ACHN (cell line): ENCODE measurements at regions not wholly inside any gene's neighbourhood (a gene's known extent, or its start where the extent isn't known, plus 50 kb on each side); places are given as distances from the start of the nearest gene placed in this dataset.
"Not testable (repeated sequence)": the region's sequence is repeated elsewhere in the genome, so short reads cannot be mapped to it uniquely, and the experiment has no call there.

Experiments used
- DNase-seq: peaks from one replicate; pipeline ENCODE4 v3.0.0-alpha.2; 2015
- in situ Hi-C: cut with HindIII; loops from 2 replicates; pipeline ENCODE4 v1.10.0; 2017; ENCODE audit warnings: low sequenced_read_pairs, low pct_ligation_motif_present, low pct_unique_long_range_greater_than_20kb

- DNase-seq: no peak
- in situ Hi-C loops: no loop called here
Measured at GRCh38 chr13:54226876-54227275, 1198.3 kb downstream of the OLFM4 start.

GRCh38 chr13:54232700-54233099 is 1204.1 kb downstream of the OLFM4 start:
- in situ Hi-C loops: no loop called here
- DNase-seq: no peak

GRCh38 chr13:54234607-54235006 is 1206.0 kb downstream of the OLFM4 start:
- in situ Hi-C loops: no loop called here
- DNase-seq: no peak

GRCh38 chr13:54241719-54242118 is 1213.1 kb downstream of the OLFM4 start:
- no peak for DNase-seq
- in situ Hi-C loops: no loop called here

- in situ Hi-C loops: no loop called here
- DNase-seq: no peak
Measured at GRCh38 chr13:54248306-54248705, 1219.7 kb downstream of the OLFM4 start.

GRCh38 chr13:54261856-54262255 is 1233.2 kb downstream of the OLFM4 start:
- no peak for DNase-seq
- in situ Hi-C loops: no loop called here

GRCh38 chr13:54263868-54264267 is 1235.3 kb downstream of the OLFM4 start:
- in situ Hi-C loops: no loop called here
- no peak for DNase-seq

GRCh38 chr13:54267253-54267668 is 1238.6 kb downstream of the OLFM4 start:
- DNase-seq, in situ Hi-C loops: not testable (repeated sequence)

GRCh38 chr13:54268013-54268695 is 1239.5 kb downstream of the OLFM4 start:
- in situ Hi-C loops, DNase-seq: not testable (repeated sequence)

- in situ Hi-C loops: no loop called here
Measured at GRCh38 chr13:54287062-54287764, 1258.6 kb downstream of the OLFM4 start.

GRCh38 chr13:54301085-54301484 is 1272.5 kb downstream of the OLFM4 start:
- no peak for DNase-seq
- in situ Hi-C loops: no loop called here

More at GRCh38 chr13:54287062-54287764, 1258.6 kb downstream of the OLFM4 start:
- no peak for DNase-seq

GRCh38 chr13:54305377-54305776 is 1276.8 kb downstream of the OLFM4 start:
- in situ Hi-C loops: no loop called here

GRCh38 chr13:54312885-54313284 is 1284.3 kb downstream of the OLFM4 start:
- DNase-seq: no peak
- in situ Hi-C loops: no loop called here

More at GRCh38 chr13:54305377-54305776, 1276.8 kb downstream of the OLFM4 start:
- DNase-seq: no peak

- no peak for DNase-seq
- in situ Hi-C loops: no loop called here
Measured at GRCh38 chr13:54317722-54318121, 1289.1 kb downstream of the OLFM4 start.

- no peak for DNase-seq
- in situ Hi-C loops: no loop called here
Measured at GRCh38 chr13:54337540-54337939, 1308.9 kb downstream of the OLFM4 start.

- in situ Hi-C loops: no loop called here
- DNase-seq: no peak
Measured at GRCh38 chr13:54347531-54347930, 1318.9 kb downstream of the OLFM4 start.

- in situ Hi-C loops: no loop called here
- DNase-seq: no peak
Measured at GRCh38 chr13:54356209-54356608, 1327.6 kb downstream of the OLFM4 start.

GRCh38 chr13:54356849-54357248 is 1328.2 kb downstream of the OLFM4 start:
- in situ Hi-C loops: no loop called here
- no peak for DNase-seq

GRCh38 chr13:54357284-54357933 is 1328.8 kb downstream of the OLFM4 start:
- in situ Hi-C loops: no loop called here
- DNase-seq: no peak

GRCh38 chr13:54361460-54361859 is 1332.8 kb downstream of the OLFM4 start:
- no peak for DNase-seq
- in situ Hi-C loops: no loop called here
